HG02759 (cell line): ENCODE measurements at regions not wholly inside any gene's neighbourhood (a gene's known extent, or its start where the extent isn't known, plus 50 kb on each side); places are given as distances from the start of the nearest gene placed in this dataset.

ENCODE experiments used
- ATAC-seq: cut with Tn5 transposase; IDR thresholded peaks from one replicate; pipeline ENCODE4 v1.9.1; 2021; ENCODE audit warnings: mild to moderate bottlenecking, moderate library complexity; ENCODE audit not compliant: unreplicated experiment

GRCh38 chr15:77717333-77717990 is 84.8 kb upstream of the LINGO1 start:
- no peak for ATAC-seq

GRCh38 chr15:77716632-77717332 is 84.1 kb upstream of the LINGO1 start:
- ATAC-seq, result no peak

GRCh38 chr15:77715860-77716259 is 83.1 kb upstream of the LINGO1 start:
- no peak for ATAC-seq

GRCh38 chr15:77715051-77715450 is 82.3 kb upstream of the LINGO1 start:
- ATAC-seq, result no peak

GRCh38 chr15:77714555-77714954 is 81.8 kb upstream of the LINGO1 start:
- ATAC-seq, result no peak

- ATAC-seq, result no peak
Observed at GRCh38 chr15:77714023-77714422, 81.3 kb upstream of the LINGO1 start.

- no peak for ATAC-seq
Observed at GRCh38 chr15:77713281-77713680, 80.6 kb upstream of the LINGO1 start.

GRCh38 chr15:77712438-77712837 is 79.7 kb upstream of the LINGO1 start:
- ATAC-seq, result no peak

GRCh38 chr15:77710637-77711036 is 77.9 kb upstream of the LINGO1 start:
- no peak for ATAC-seq

GRCh38 chr15:77710206-77710605 is 77.5 kb upstream of the LINGO1 start:
- ATAC-seq, result no peak

- ATAC-seq, result no peak
Observed at GRCh38 chr15:77709135-77709886, 76.6 kb upstream of the LINGO1 start.

- no peak for ATAC-seq
Observed at GRCh38 chr15:77706482-77707244, 74.0 kb upstream of the LINGO1 start.

GRCh38 chr15:77702211-77702957 is 69.7 kb upstream of the LINGO1 start:
- ATAC-seq, result no peak

GRCh38 chr15:77698481-77698880 is 65.8 kb upstream of the LINGO1 start:
- no peak for ATAC-seq

GRCh38 chr15:77697893-77698292 is 65.2 kb upstream of the LINGO1 start:
- ATAC-seq, result no peak

- no peak for ATAC-seq
Observed at GRCh38 chr15:77696871-77697270, 64.2 kb upstream of the LINGO1 start.

GRCh38 chr15:77695961-77696582 is 63.4 kb upstream of the LINGO1 start:
- no peak for ATAC-seq

GRCh38 chr15:77695548-77695947 is 62.8 kb upstream of the LINGO1 start:
- ATAC-seq, result no peak

- no peak for ATAC-seq
Observed at GRCh38 chr15:77693576-77693975, 60.9 kb upstream of the LINGO1 start.

- no peak for ATAC-seq
Observed at GRCh38 chr15:77692614-77693013, 59.9 kb upstream of the LINGO1 start.
